ENCODE measurements at regions not wholly inside any gene's neighbourhood (a gene's known extent, or its start where the extent isn't known, plus 50 kb on each side); places are given as distances from the start of the nearest gene placed in this dataset.

- Histone ChIP-seq H3K27me3 (no peaks in the 10 kb centered on the region), H3K4me3 (no peak overlapping the region), H3K27ac (no peak overlapping the region), H3K4me1 (peaks cover 6% of the 10 kb centered on the region), H3K9me3 (no peaks in the 10 kb centered on the region), H3K36me3 (replicated peaks in 1 of 2; ENCODE audit: insufficient read depth in 1 of 2, low read depth in 2 of 2) (no peaks in the 10 kb centered on the region)
- intact Hi-C loops (cut with DNase I) = no loop called here
- ATAC-seq = no peak
- WGBS, 2 donors = 58 to 60% methylated on average over 11 to 12 of the region's 12 CpGs
- DNase-seq = no peak
- TF ChIP-seq CTCF (IDR thresholded peaks at IDR 0.05) (no peak), POLR2A (IDR thresholded peaks at IDR 0.05) (no peak)
These were observed 272.7 kb downstream of the GFRA1 start for GRCh38 chr10:116000151-116000842.

All from body of pancreas (tissue), 4 donors.